ENCODE measurements at regions not wholly inside any gene's neighbourhood (a gene's known extent, or its start where the extent isn't known, plus 50 kb on each side); places are given as distances from the start of the nearest gene placed in this dataset.

DNA sequence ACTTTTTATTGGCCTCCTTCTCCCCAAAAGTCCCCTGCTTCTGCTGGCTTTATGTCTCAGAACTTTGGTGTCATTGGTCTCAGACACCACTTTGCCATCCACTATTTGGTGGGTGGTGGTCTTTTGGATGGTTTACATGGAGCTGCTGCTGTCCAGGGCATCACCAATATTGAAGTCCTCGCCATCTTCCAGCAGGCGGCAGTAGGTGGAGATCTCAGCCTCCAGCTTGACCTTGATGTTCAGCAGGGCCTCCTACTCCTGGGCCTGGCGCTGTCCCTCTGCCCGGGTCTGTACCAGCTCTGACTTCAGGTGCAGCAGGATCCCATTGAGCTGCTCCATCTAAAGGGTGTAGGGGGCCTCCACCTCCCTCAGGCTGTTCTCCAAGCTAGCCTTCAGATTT lies 148.4 kb upstream of the FOXA2 start:
- TF ChIP-seq, protein P1, sequence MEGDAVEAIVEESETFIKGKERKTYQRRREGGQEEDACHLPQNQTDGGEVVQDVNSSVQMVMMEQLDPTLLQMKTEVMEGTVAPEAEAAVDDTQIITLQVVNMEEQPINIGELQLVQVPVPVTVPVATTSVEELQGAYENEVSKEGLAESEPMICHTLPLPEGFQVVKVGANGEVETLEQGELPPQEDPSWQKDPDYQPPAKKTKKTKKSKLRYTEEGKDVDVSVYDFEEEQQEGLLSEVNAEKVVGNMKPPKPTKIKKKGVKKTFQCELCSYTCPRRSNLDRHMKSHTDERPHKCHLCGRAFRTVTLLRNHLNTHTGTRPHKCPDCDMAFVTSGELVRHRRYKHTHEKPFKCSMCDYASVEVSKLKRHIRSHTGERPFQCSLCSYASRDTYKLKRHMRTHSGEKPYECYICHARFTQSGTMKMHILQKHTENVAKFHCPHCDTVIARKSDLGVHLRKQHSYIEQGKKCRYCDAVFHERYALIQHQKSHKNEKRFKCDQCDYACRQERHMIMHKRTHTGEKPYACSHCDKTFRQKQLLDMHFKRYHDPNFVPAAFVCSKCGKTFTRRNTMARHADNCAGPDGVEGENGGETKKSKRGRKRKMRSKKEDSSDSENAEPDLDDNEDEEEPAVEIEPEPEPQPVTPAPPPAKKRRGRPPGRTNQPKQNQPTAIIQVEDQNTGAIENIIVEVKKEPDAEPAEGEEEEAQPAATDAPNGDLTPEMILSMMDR (IDR thresholded peaks at IDR 0.05 in 8 of 11, conservative IDR thresholded peaks at IDR 0.05 in 3 of 11) = no peak
- TF ChIP-seq POLR2A (IDR thresholded peaks at IDR 0.05) (no peak), POLR2AphosphoS5 (IDR thresholded peaks at IDR 0.05) (no peak)
